HepG2 (cell line): ENCODE measurements at regions not wholly inside any gene's neighbourhood (a gene's known extent, or its start where the extent isn't known, plus 50 kb on each side); places are given as distances from the start of the nearest gene placed in this dataset.

Experiments used
- ATAC-seq: fragments of 200-7000 bp; cut with Tn5 transposase; 3 replicates; pipeline ENCODE4 v1.9.1; 2020; ENCODE audit warnings: mild to moderate bottlenecking, moderate library complexity
- BruUV-seq: library from RNA; stranded (reverse); fragments of 400-500 nt; replicated peaks from 2 replicates; lab custom pipeline; 2021; lab: Mats Ljungman, UMichigan
- CTCF ChIA-PET: fragments of 300-600 bp; formaldehyde crosslinking; extraction: SDS; loops from one replicate; lab custom pipeline; 2021; ENCODE audit warnings: low total read pairs, inconsistent platforms, low intra/inter-chr PET ratio; lab: Yijun Ruan, JAX
- POLR2A ChIA-PET: fragments of 350-600 bp; sonication (Branson Sonifier 250); formaldehyde crosslinking; loops from one replicate; lab custom pipeline; 2020; ENCODE audit warnings: antibody characterized with exemption, inconsistent platforms; lab: Yijun Ruan, JAX
- DNase-seq: peaks from one replicate; pipeline ENCODE4 v3.0.0-alpha.2; 2015; ENCODE audit warnings: low spot score
- FAIRE-seq: peaks from 3 replicates; lab custom pipeline; 2011; peaks lifted over from hg19 to GRCh38; lab: Jason Lieb, UNC
- H2AFZ ChIP-seq: one replicate; pipeline ENCODE4 v1.6.1; 2011; ENCODE audit warnings: low read length, inconsistent platforms
- H3K27ac ChIP-seq: fragments of 300-600 bp; 3 replicates; pipeline ENCODE4 v1.8.0; 2011; ENCODE audit warnings: mixed run types, mild to moderate bottlenecking, mixed read lengths, low read length, inconsistent platforms; ENCODE audit not compliant: insufficient read depth; ENCODE audit errors: extremely low read length
- H3K27me3 ChIP-seq, 2 experiments: fragments of 200-600 bp in 1 of 2; 2 replicates in 1 of 2; 3 replicates in 1 of 2; pipeline versions ENCODE4 v1.6.0 to v1.8.0; 2011; ENCODE audit warnings: low read length in 2 of 2, mild to moderate bottlenecking in 2 of 2, moderate library complexity in 2 of 2, inconsistent platforms in 1 of 2; ENCODE audit not compliant: insufficient read depth in 2 of 2, control insufficient read depth in 1 of 2
- H3K36me3 ChIP-seq, 2 experiments: fragments of 200-600 bp in 1 of 2; replicated peaks in 1 of 2; 2 replicates in 1 of 2; 3 replicates in 1 of 2; pipeline versions ENCODE4 v1.5.1 to v1.8.0; 2011; ENCODE audit warnings: low read length in 2 of 2, inconsistent platforms in 1 of 2; ENCODE audit not compliant: insufficient read depth in 2 of 2, control insufficient read depth in 1 of 2
- H3K4me1 ChIP-seq: 2 replicates; pipeline ENCODE4 v1.5.1; 2012; ENCODE audit warnings: low read length, inconsistent platforms; ENCODE audit not compliant: insufficient read depth
- H3K4me2 ChIP-seq: 2 replicates; pipeline ENCODE4 v1.6.0; 2011; ENCODE audit warnings: low read depth, low read length, inconsistent platforms
- H3K4me3 ChIP-seq, 3 experiments: fragments of 200-600 bp in 1 of 3; sonication (generic), shearing (Covaris generic) in 1 of 3; replicated peaks in 1 of 3; 2 replicates each; pipeline ENCODE4 v1.5.1; 2011 to 2016; ENCODE audit warnings: low read length in 3 of 3, inconsistent platforms in 2 of 3, low read depth in 2 of 3, mild to moderate bottlenecking in 2 of 3, control low read depth in 1 of 3, mixed read lengths in 1 of 3; ENCODE audit not compliant: insufficient read depth in 1 of 3
- H3K79me2 ChIP-seq: one replicate; pipeline ENCODE4 v1.6.1; 2011; ENCODE audit warnings: low read length, inconsistent platforms; ENCODE audit not compliant: insufficient read depth
- H3K9ac ChIP-seq: 2 replicates; pipeline ENCODE4 v1.6.0; 2011; ENCODE audit warnings: mild to moderate bottlenecking, low read depth, low read length, inconsistent platforms; ENCODE audit not compliant: insufficient read depth
- H3K9me3 ChIP-seq: 2 replicates; pipeline ENCODE4 v1.5.1; 2012; ENCODE audit warnings: mild to moderate bottlenecking, low read length
- H4K20me1 ChIP-seq: 2 replicates; pipeline ENCODE4 v1.6.0; 2011; ENCODE audit warnings: inconsistent platforms, mild to moderate bottlenecking, low read length, moderate library complexity; ENCODE audit not compliant: insufficient read depth
- CREBL2 ChIP-seq: sonication (generic); formaldehyde crosslinking; IDR thresholded peaks from 2 replicates; pipeline ENCODE4 v1.8.1; 2023; ENCODE audit warnings: missing genetic modification reagents, mild to moderate bottlenecking, borderline replicate concordance
- FOXK2 ChIP-seq: fragments of 450-650 bp; IDR thresholded peaks from 2 replicates; pipeline ENCODE4 v1.6.1; 2016
- MXD4 ChIP-seq: IDR thresholded peaks from 2 replicates; pipeline ENCODE4 v1.6.1; 2016; ENCODE audit warnings: mild to moderate bottlenecking, missing biosample characterization, missing genetic modification reagents
- NR0B2 ChIP-seq: sonication (generic); formaldehyde crosslinking; IDR thresholded peaks from 2 replicates; pipeline ENCODE4 v1.4.0; 2020; ENCODE audit warnings: mild to moderate bottlenecking, missing genetic modification reagents
- TEAD3 ChIP-seq: optimal IDR thresholded peaks from 2 replicates; pipeline ENCODE3; 2016; ENCODE audit warnings: borderline replicate concordance
- TERF1 ChIP-seq: sonication (generic); formaldehyde crosslinking; IDR thresholded peaks from 2 replicates; pipeline ENCODE4 v1.8.0; 2022; ENCODE audit warnings: mild to moderate bottlenecking, missing genetic modification reagents, moderate library complexity
- ZNF350 ChIP-seq: sonication (generic); formaldehyde crosslinking; IDR thresholded peaks from 2 replicates; pipeline ENCODE4 v1.4.0; 2020; ENCODE audit warnings: mild to moderate bottlenecking, low read depth, missing genetic modification reagents, borderline replicate concordance
- ZNF687 ChIP-seq: sonication (generic); formaldehyde crosslinking; IDR thresholded peaks from 2 replicates; pipeline ENCODE4 v1.5.1; 2020; ENCODE audit warnings: mild to moderate bottlenecking, missing genetic modification reagents, moderate library complexity
- WGBS: methylation state at CpG from one replicate; pipeline ENCODE4 v1.1.6; 2017; ENCODE audit warnings: low lambda C conversion rate; 5-methylcytosine and 5-hydroxymethylcytosine counted together
- in situ Hi-C: cut with HindIII; loops from 2 replicates; pipeline ENCODE4 v1.10.0; 2017; ENCODE audit warnings: low pct_unique_long_range_greater_than_20kb; ENCODE audit not compliant: extremely low pct_ligation_motif_present
- intact Hi-C: fragments of 100-400 bp; cut with micrococcal nuclease; formaldehyde crosslinking; loops from one replicate; pipeline ENCODE4 v1.10.0; 2022; ENCODE audit not compliant: unreplicated experiment

- ChIA-PET POLR2A (interaction anchor here (1.2 kb wide), 1 partner anchor 9 kb away, joined by 3 read pairs; no protein-coding TSS in a partner anchor), CTCF (no interaction called here)
- ATAC-seq (peak; percentile 70), FAIRE-seq (peak; percentile 30), DNase-seq (no peak)
- no peaks in the 10 kb centered on the region for H4K20me1 ChIP-seq
- H3K4me2 ChIP-seq = peak overlapping the region; percentile 15; the same call in 1 of the 2 replicates
- no TSS peak for BruUV-seq
- H3K4me3 ChIP-seq = no peak overlapping the region
- in situ Hi-C loops (no loop called here), intact Hi-C loops (no loop called here)
- H3K9ac ChIP-seq = no peak overlapping the region
- no peaks in the 10 kb centered on the region for H3K36me3 ChIP-seq
- H3K9me3 ChIP-seq = no peaks in the 10 kb centered on the region
- peak overlapping the region; percentile 50 for H2AFZ ChIP-seq
- 47% methylated on average over 4 of the region's 5 CpGs for WGBS
- TF ChIP-seq MXD4 (CRISPR knock-in tag) = no peak
- TF ChIP-seq NR0B2 (CRISPR knock-in tag) = no peak
- 0 out of 2 replicates have a peak, but pooled peaks have one; percentile 21 for TF ChIP-seq ZNF350 (CRISPR knock-in tag)
- TF ChIP-seq ZNF687 (CRISPR knock-in tag) = peak; percentile 41
- TF ChIP-seq TEAD3 (CRISPR knock-in tag) = peak; percentile 19
- TF ChIP-seq FOXK2 = no peak
- no peak for TF ChIP-seq TERF1 (CRISPR knock-in tag)
- TF ChIP-seq CREBL2 (CRISPR knock-in tag) = no peak
- H3K27ac ChIP-seq = no peak overlapping the region
- peaks cover 14% of the 10 kb centered on the region for H3K4me1 ChIP-seq
- no peaks in the 10 kb centered on the region for H3K27me3 ChIP-seq
- H3K79me2 ChIP-seq = no peaks in the 10 kb centered on the region
Observed at GRCh38 chr5:109921735-109922380, 232.1 kb downstream of the MAN2A1 start.
